HG02938 (cell line): ENCODE measurements at regions not wholly inside any gene's neighbourhood (a gene's known extent, or its start where the extent isn't known, plus 50 kb on each side); places are given as distances from the start of the nearest gene placed in this dataset.
"Not testable (repeated sequence)": the region's sequence is repeated elsewhere in the genome, so short reads cannot be mapped to it uniquely, and the experiment has no call there.

Experiments
- ATAC-seq: cut with Tn5 transposase; IDR thresholded peaks from one replicate; pipeline ENCODE4 v1.9.1; 2021; ENCODE audit warnings: mild to moderate bottlenecking, moderate library complexity; ENCODE audit not compliant: unreplicated experiment

GRCh38 chr12:19819231-19819630, 379.9 kb downstream of the AEBP2 start:
- ATAC-seq: no peak

DNA sequence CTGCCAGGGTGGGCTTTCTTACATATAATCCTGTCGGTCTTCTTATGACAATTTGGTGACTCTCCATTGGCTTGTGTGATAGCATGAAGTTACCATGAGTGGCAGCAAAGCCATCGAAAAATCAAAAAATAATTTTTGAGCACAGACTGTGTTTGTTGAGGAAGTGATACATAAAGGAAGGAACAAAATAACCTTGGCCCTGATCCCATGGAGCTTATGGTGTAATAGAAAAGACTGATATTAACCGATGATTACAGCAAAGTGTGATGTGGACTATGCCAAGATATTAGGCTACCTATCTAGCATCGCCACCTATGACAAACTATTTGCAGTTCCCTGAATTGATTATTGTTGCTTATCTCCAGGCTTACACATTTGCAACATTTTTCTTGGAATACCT, 383.2 kb downstream of the AEBP2 start:
- no peak for ATAC-seq

DNA sequence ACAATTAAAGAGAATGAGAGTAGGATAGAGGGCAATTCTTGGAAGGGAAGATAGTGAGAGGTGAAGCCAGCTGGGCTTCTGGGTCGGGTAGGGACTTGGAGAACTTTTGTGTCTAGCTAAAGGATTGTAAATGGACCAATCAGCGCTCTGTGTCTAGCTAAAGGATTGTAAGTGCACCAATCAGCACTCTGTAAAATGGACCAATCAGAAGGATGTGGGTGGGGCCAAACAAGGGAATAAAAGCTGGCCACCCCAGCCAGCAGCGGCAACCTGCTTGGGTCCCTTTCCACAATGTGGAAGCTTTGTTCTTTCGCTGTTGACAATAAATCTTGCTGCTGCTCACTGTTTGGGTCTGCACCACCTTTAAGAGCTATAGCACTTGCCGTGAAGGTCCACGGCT, 384.0 kb downstream of the AEBP2 start:
- not testable (repeated sequence) for ATAC-seq

DNA sequence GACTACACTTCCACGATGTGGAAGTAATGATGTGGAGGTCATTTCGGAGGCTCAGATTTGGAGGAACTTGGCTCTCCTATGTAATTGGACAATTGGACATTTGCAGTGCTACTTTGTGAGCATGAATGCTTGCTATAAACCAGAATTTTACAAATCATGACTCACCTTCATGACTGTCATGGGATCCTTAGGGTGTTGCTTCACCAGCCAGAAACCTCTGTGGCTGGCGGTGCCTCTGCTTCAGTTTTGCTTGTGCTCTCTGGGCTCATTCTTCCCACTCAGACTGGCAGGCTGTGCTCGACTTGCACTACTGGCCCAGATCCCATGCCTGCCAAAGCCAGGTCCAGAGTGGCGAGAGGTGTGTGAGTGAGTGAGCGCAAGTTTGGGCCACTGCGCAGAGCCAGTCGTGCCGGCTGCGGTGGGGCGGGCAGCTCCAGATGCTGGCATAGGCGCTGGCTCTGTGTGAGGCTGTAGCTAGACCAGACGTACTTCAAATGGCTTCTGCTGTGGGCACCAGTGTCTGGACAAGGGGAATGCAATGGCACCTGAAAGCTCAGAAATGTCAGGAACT, 387.8 kb downstream of the AEBP2 start:
- no peak for ATAC-seq

- ATAC-seq: no peak
Measured at GRCh38 chr12:19829100-19829853, 390.0 kb downstream of the AEBP2 start.

- ATAC-seq: no peak
Measured at GRCh38 chr12:19830446-19830845, 391.2 kb downstream of the AEBP2 start.

DNA sequence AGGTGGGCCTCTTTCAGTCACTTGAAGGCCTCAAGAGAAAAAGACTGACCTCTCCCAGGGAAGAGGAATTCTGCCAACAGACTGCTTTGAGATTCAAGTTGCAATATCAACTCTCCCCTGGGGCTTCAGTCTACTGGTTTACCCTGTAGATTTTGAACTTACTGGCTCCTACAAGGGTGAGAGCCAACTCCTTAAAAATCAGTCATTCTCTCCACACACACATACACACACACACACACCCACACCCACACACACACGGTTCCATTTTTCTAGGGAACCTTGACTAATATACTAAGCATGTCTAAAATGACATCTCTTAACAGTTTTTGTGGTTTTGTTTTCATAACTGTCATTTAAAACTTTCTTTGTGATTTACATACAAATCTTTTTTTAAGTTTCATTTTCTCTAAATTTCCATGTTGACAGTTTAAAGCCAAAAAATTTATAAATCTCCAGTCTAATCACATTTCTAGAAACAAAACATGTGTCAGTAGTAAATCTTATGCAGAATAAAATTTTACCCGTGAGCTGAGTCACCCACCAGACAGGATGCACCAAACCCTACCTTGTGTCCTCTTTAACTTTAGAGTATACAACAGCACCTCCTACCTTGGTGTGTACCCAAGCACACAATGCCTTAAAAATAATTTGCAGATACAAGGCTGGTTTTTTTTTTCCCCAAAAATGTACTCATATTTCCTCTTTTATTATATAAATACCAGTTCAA, 394.6 kb downstream of the AEBP2 start:
- ATAC-seq: no peak

DNA sequence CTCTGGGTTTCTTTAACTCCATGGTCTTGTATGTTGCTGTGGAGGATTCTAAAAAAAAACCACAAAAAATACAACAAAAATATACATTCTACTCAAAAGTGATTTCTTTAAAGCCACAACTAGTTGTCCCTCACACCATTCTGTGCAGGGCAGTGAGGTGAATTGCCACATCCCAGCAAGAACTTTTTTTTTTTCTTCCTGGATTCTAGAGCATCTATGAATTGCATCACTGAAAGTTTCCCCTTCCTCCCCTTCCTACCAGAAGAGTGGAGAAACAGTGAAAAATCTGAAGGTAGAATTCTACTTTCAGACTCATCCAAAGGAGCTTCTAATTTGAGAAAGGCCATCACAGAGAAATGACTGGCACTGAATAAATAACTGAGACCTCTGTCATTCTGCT, 395.3 kb downstream of the AEBP2 start:
- no peak for ATAC-seq

DNA sequence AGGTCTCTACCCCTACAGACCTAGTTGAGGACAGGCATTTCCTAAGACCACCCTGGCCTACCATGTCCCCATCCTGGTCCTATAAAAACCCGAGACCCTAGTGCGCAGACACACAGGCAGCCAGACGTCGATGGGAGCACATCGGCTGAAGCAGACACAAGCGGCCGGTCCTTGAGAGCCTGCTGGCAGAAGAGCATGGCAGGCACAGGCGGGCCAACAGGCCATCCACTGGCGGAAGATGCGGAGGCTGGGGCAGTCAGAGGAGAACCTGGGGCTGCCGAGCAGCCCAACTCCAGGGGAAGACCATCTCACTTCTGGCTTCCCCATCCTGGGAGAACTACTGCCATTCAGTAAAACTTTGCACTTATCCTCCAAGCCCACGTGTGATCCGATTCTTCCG, 396.8 kb downstream of the AEBP2 start:
- ATAC-seq: no peak

- no peak for ATAC-seq
Measured at GRCh38 chr12:19836456-19836855, 397.2 kb downstream of the AEBP2 start.

- ATAC-seq: no peak
Measured at GRCh38 chr12:19837543-19837942, 398.3 kb downstream of the AEBP2 start.

DNA sequence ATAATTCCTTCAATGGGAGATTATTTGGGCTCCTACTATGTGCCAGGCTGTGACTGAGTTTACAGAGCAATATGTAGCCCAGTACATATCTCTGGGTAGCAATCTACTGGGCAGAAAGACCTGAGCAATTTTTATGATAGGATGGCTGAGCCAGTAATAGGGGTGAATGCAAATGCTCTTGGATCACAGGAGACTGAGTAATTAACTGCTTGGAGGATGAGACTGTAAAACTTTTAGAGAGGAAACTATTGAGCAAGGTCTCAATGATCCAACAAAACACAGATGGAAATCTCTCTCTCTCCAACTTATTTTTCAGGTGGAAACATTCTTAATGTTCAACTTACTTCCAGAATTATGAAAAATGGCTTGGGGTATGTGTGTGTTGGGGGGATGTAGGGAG, 402.2 kb downstream of the AEBP2 start:
- ATAC-seq: no peak

DNA sequence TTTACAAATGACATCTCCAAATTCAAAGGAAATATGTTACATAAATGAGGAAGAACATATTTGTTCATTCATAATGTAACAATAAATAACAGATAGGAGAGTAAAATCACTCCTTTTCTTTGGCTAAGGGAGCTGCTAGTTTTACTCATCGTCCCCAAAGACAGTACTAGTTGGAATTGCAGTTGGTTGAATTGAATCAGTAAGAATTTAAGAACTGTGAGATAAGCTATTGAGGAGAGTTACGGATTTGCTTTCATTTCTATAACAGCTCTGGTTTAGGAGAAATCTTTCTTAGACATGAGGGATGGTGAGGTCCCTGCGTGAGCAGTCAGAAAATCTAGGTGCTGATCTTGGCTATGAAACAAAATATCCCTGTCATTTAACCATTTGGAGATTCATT, 402.8 kb downstream of the AEBP2 start:
- no peak for ATAC-seq

DNA sequence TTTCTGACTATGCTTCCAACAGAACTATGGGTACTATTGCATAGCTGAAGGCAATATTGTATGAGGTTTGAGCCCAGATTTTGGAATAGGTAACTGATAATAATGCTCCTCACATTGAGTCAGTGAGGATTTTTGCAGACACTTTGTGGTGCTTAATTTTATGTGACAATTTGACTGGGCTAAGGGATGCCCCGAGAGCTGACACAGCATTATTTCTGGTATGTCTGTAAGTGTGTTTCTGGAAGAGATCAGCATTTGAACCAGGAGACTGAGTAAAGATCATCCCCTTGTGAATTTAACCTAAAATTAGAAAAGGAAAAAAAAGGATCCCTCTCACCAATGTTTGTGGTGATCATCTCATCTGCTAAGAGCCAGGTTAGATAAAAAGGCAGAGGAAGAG, 404.9 kb downstream of the AEBP2 start:
- no peak for ATAC-seq

DNA sequence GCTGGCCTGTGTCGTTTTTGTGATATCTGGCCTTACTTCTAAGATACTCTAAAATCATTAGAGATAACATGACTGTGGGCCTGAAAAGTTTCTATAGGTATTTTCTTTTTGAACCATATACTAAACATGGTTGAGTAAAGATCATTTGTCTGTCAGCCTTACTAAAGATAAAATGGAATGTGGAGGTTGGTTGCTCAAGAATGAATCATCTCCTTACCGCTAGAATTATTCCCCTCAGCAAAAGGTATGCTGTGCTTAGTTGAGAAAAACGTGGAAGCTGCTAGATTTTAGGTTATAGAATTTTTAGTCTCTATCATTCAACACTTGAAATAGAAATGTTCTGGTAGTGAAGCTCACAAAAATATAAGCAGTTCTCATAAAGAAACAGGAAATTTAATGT, 407.3 kb downstream of the AEBP2 start:
- no peak for ATAC-seq

- no peak for ATAC-seq
Measured at GRCh38 chr12:19847294-19848059, 408.2 kb downstream of the AEBP2 start.

DNA sequence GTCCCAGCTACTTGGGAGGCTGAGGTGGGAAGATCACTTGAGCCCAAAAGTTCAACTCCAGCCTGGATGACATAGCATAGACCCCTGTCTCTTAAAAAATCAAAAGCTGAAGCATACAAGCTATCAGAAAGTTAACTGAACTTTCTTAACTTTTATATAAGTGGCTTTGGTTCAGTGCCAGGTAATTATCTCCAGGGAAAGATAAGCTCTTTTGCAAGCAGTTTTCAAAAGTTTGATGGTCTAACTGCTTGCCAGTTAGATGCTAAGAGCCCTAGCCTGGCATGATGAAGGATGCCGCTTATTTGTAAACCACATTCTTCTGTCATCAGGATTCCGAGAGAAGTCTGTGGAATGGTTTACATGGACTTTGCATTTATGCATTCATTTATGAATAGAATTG, 409.1 kb downstream of the AEBP2 start:
- no peak for ATAC-seq

GRCh38 chr12:19849208-19849607, 409.9 kb downstream of the AEBP2 start:
- no peak for ATAC-seq

DNA sequence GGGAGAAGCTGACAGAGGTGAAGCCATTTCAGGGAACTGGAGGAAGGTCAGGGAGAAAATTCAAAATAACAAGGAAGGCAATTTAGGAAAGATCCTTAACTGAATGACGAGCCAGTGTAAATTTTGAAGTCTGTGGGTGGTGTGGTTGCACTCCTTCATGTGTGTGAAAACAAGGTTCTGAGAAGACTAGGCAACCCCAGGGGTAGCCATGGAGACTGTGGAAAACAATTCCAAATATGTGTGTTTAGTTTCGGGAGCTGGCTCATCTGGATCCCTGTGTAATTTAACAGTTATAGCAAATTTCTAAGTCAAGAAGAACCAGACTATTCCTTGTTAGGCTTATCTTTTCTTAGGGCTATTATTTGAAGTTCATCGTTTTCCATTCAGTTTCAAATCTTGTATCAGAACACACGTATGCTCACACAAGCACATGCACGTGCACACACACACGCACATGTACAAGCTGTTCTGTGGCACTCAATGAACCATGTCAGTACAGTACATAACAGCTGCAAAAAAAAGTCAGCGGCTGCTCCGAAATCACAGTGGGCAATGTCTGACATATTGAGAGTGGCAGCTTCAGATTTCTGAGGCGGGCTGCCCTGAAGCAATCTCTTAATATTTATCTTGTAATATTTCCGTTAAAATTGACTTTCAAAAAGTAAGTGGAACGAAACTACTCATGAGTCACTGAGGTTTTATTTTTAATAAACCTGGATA, 411.2 kb downstream of the AEBP2 start:
- no peak for ATAC-seq

DNA sequence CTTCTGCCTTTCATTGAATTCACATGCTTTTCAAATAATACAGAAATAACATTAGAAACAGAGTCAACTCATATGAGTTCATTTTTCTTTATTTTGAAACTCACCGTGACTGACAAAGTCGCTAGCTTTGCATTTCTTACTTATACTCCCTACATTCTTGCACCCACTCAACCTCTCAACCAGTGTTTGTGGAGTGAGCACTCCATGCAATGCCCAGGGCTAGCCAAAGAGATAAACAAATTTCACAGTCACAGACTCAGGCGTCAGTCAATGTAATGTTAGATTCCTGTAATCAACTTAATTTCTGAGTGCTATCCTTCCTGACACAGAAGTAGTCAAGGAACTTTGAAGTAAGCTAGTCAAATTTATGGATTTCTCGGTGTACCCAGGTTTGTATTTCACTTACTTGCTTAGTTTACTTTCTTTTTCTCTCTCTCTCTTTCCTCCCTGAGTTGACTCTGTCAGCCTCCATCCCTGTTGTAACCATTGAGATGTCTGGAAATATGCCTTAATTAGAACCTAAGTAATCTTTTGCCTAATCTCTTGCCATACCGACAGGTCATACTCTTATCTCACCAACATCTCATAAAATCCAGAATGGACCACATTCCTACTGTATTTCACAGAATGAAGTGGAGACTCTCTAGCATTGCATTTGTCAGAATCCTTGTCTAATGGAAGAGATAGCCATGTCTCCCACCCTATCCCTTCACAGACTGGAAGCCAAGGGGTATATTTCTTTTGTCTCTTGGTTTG, 413.0 kb downstream of the AEBP2 start:
- no peak for ATAC-seq
